GM23248 (cell line): ENCODE measurements at regions not wholly inside any gene's neighbourhood (a gene's known extent, or its start where the extent isn't known, plus 50 kb on each side); places are given as distances from the start of the nearest gene placed in this dataset.

ENCODE experiments used
- DNase-seq: peaks from one replicate; pipeline ENCODE4 v3.0.0-alpha.2; 2015
- H2AFZ ChIP-seq: fragments of 200-600 bp; sonication (generic); 2 replicates; pipeline ENCODE4 v1.6.1; 2016; ENCODE audit warnings: antibody characterized with exemption
- H3F3A ChIP-seq: fragments of 200-600 bp; sonication (generic); 2 replicates; pipeline ENCODE4 v1.6.1; 2016; ENCODE audit warnings: mild to moderate bottlenecking, antibody characterized with exemption, mixed run types; ENCODE audit not compliant: insufficient read depth
- H3K27ac ChIP-seq: fragments of 200-600 bp; sonication (generic); 2 replicates; pipeline ENCODE4 v1.5.1; 2016; ENCODE audit warnings: mild to moderate bottlenecking
- H3K27me3 ChIP-seq: fragments of 200-600 bp; sonication (generic); replicated peaks from 2 replicates; pipeline ENCODE4 v1.6.1; 2016; ENCODE audit warnings: mild to moderate bottlenecking; ENCODE audit not compliant: insufficient read depth
- H3K36me3 ChIP-seq: fragments of 200-600 bp; sonication (generic); 2 replicates; pipeline ENCODE4 v1.6.1; 2016; ENCODE audit warnings: low read depth, mild to moderate bottlenecking
- H3K4me1 ChIP-seq: fragments of 200-600 bp; sonication (generic); 2 replicates; pipeline ENCODE4 v1.6.1; 2016; ENCODE audit warnings: mild to moderate bottlenecking; ENCODE audit not compliant: insufficient read depth
- H3K4me2 ChIP-seq: fragments of 200-600 bp; sonication (generic); one replicate; pipeline ENCODE4 v1.6.1; 2016; ENCODE audit warnings: mild to moderate bottlenecking; ENCODE audit not compliant: unreplicated experiment
- H3K4me3 ChIP-seq: fragments of 200-600 bp; sonication (generic); 2 replicates; pipeline ENCODE4 v1.5.1; 2016; ENCODE audit warnings: mild to moderate bottlenecking
- H3K79me2 ChIP-seq: fragments of 200-600 bp; sonication (generic); 2 replicates; pipeline ENCODE4 v1.6.1; 2016; ENCODE audit warnings: mild to moderate bottlenecking; ENCODE audit not compliant: insufficient read depth
- H3K9ac ChIP-seq: fragments of 200-600 bp; sonication (generic); 2 replicates; pipeline ENCODE4 v1.6.1; 2016; ENCODE audit warnings: mild to moderate bottlenecking
- H3K9me2 ChIP-seq: fragments of 200-600 bp; sonication (generic); 2 replicates; pipeline ENCODE4 v1.6.1; 2016; ENCODE audit warnings: mixed run types, mild to moderate bottlenecking, moderate library complexity; ENCODE audit not compliant: insufficient read depth
- H3K9me3 ChIP-seq: fragments of 200-600 bp; sonication (generic); one replicate; pipeline ENCODE4 v1.6.1; 2017; ENCODE audit warnings: low read depth
- H4K20me1 ChIP-seq: fragments of 200-600 bp; sonication (generic); 2 replicates; pipeline ENCODE4 v1.6.0; 2016; ENCODE audit not compliant: insufficient read depth
- EZH2 ChIP-seq: fragments of 200-600 bp; sonication (generic); IDR thresholded peaks from 2 replicates; pipeline ENCODE4 v1.6.1; 2018; ENCODE audit warnings: antibody characterized with exemption, mild to moderate bottlenecking; ENCODE audit not compliant: insufficient read depth, poor library complexity, severe bottlenecking
- EZH2phosphoT487 ChIP-seq: fragments of 200-600 bp; sonication (generic); IDR thresholded peaks from 2 replicates; pipeline ENCODE4 v1.6.1; 2018; ENCODE audit warnings: antibody characterized with exemption, moderate library complexity, mild to moderate bottlenecking, low read depth; ENCODE audit not compliant: insufficient read depth
- WGBS, 2 experiments: methylation state at CpG; one replicate each; pipeline ENCODE4 v1.1.6; 2015 to 2017; ENCODE audit warnings: low lambda C conversion rate in 2 of 2, low coverage in 1 of 2; ENCODE audit errors: missing lambda C conversion rate in 2 of 2; 5-methylcytosine and 5-hydroxymethylcytosine counted together
- in situ Hi-C: fragments of 300-500 bp; cut with MboI; formaldehyde crosslinking; loops from 2 replicates; pipeline ENCODE4 v1.15.0; 2020

- no peaks in the 10 kb centered on the region for H4K20me1 ChIP-seq
- H3K9me2 ChIP-seq: no peaks in the 10 kb centered on the region
- no peak overlapping the region for H3K4me2 ChIP-seq
- no peaks in the 10 kb centered on the region for H3F3A ChIP-seq
- in situ Hi-C loops: no loop called here
- H3K27ac ChIP-seq: no peak overlapping the region
- no peaks in the 10 kb centered on the region; the same call in 1 of the 2 replicates for H3K4me1 ChIP-seq
- no peaks in the 10 kb centered on the region for H3K27me3 ChIP-seq
- no peak overlapping the region for H3K4me3 ChIP-seq
- no peak for DNase-seq
- no peaks in the 10 kb centered on the region for H3K36me3 ChIP-seq
- no peak overlapping the region for H3K9ac ChIP-seq
- TF ChIP-seq EZH2: no peak
- no peak for TF ChIP-seq EZH2phosphoT487
- whole genome bisulfite sequencing, 2 experiments: 19 to 26% methylated on average over 6 of the region's 6 CpGs
- no peak overlapping the region for H2AFZ ChIP-seq
- no peaks in the 10 kb centered on the region for H3K79me2 ChIP-seq
- no peaks in the 10 kb centered on the region for H3K9me3 ChIP-seq
Measured at GRCh38 chr1:238468068-238468467, 577.3 kb upstream of the ZP4 start.

- Histone ChIP-seq H3K4me3 (no peak overlapping the region), H3K4me1 (no peaks in the 10 kb centered on the region; the same call in 1 of the 2 replicates), H3K9ac (no peak overlapping the region), H4K20me1 (no peaks in the 10 kb centered on the region), H3K4me2 (peak overlapping the region; percentile 34), H3K36me3 (no peaks in the 10 kb centered on the region), H3K9me3 (no peaks in the 10 kb centered on the region), H3K27me3 (no peaks in the 10 kb centered on the region), H3K9me2 (no peaks in the 10 kb centered on the region), H3F3A (no peaks in the 10 kb centered on the region), H3K27ac (no peak overlapping the region), H3K79me2 (no peaks in the 10 kb centered on the region), H2AFZ (no peak overlapping the region)
- TF ChIP-seq EZH2: no peak
- TF ChIP-seq EZH2phosphoT487: no peak
- in situ Hi-C loops: no loop called here
- DNase-seq: peak; percentile 32
- 24 to 29% methylated on average over 5 of the region's 5 CpGs for WGBS, 2 experiments
Measured at GRCh38 chr1:238466459-238466858, 575.7 kb upstream of the ZP4 start.

GRCh38 chr1:238465449-238465848 is 574.7 kb upstream of the ZP4 start:
- no peak overlapping the region for H3K27ac ChIP-seq
- H3K4me2 ChIP-seq: no peak overlapping the region

GRCh38 chr1:238458899-238459298 is 568.2 kb upstream of the ZP4 start:
- H3K4me1 ChIP-seq: no peaks in the 10 kb centered on the region
- TF ChIP-seq EZH2phosphoT487 (no peak), EZH2 (no peak)
- H3K4me3 ChIP-seq: no peak overlapping the region
- no peak overlapping the region for H3K9ac ChIP-seq
- no peaks in the 10 kb centered on the region for H3K9me3 ChIP-seq
- no peak for DNase-seq
- in situ Hi-C loops: no loop called here
- no peak overlapping the region for H3K27ac ChIP-seq
- no peaks in the 10 kb centered on the region for H4K20me1 ChIP-seq
- no peaks in the 10 kb centered on the region for H3K36me3 ChIP-seq
- no peaks in the 10 kb centered on the region for H3F3A ChIP-seq
- no peak overlapping the region for H3K4me2 ChIP-seq
- WGBS, 2 experiments: 8 to 14% methylated on average over 5 of the region's 5 CpGs
- no peaks in the 10 kb centered on the region for H3K79me2 ChIP-seq
- no peaks in the 10 kb centered on the region for H3K27me3 ChIP-seq
- H3K9me2 ChIP-seq: no peaks in the 10 kb centered on the region
- no peak overlapping the region for H2AFZ ChIP-seq

More at GRCh38 chr1:238465449-238465848, 574.7 kb upstream of the ZP4 start:
- no peak overlapping the region for H3K4me3 ChIP-seq
- DNase-seq: peak; percentile 32
- TF ChIP-seq EZH2phosphoT487: no peak
- no peak for TF ChIP-seq EZH2
- H3K9me2 ChIP-seq: no peaks in the 10 kb centered on the region
- in situ Hi-C loops: no loop called here
- H4K20me1 ChIP-seq: no peaks in the 10 kb centered on the region
- no peak overlapping the region for H2AFZ ChIP-seq
- no peaks in the 10 kb centered on the region for H3K36me3 ChIP-seq
- no peak overlapping the region for H3K9ac ChIP-seq
- H3K9me3 ChIP-seq: no peaks in the 10 kb centered on the region
- H3K27me3 ChIP-seq: no peaks in the 10 kb centered on the region
- 2 to 3% methylated on average over 3 of the region's 3 CpGs for WGBS, 2 experiments
- no peaks in the 10 kb centered on the region for H3K79me2 ChIP-seq
- no peaks in the 10 kb centered on the region for H3F3A ChIP-seq
- no peaks in the 10 kb centered on the region; the same call in 1 of the 2 replicates for H3K4me1 ChIP-seq

GRCh38 chr1:238457610-238458009 is 566.9 kb upstream of the ZP4 start:
- H3K4me1 ChIP-seq: no peaks in the 10 kb centered on the region
- peak; percentile 12 for DNase-seq
- H3K9me2 ChIP-seq: no peaks in the 10 kb centered on the region
- no peak overlapping the region for H3K4me3 ChIP-seq
- no peak overlapping the region for H3K27ac ChIP-seq
- no peaks in the 10 kb centered on the region for H4K20me1 ChIP-seq
- no peaks in the 10 kb centered on the region for H3F3A ChIP-seq
- H3K9me3 ChIP-seq: no peaks in the 10 kb centered on the region
- in situ Hi-C loops: no loop called here
- H3K27me3 ChIP-seq: no peaks in the 10 kb centered on the region
- no peak overlapping the region for H2AFZ ChIP-seq
- no peak overlapping the region for H3K9ac ChIP-seq
- no peaks in the 10 kb centered on the region for H3K36me3 ChIP-seq
- H3K79me2 ChIP-seq: no peaks in the 10 kb centered on the region
- TF ChIP-seq EZH2 (no peak), EZH2phosphoT487 (no peak)
- H3K4me2 ChIP-seq: no peak overlapping the region
